Jurkat, Clone E6-1 (cell line): ENCODE measurements at regions not wholly inside any gene's neighbourhood (a gene's known extent, or its start where the extent isn't known, plus 50 kb on each side); places are given as distances from the start of the nearest gene placed in this dataset.
"Not testable (repeated sequence)": the region's sequence is repeated elsewhere in the genome, so short reads cannot be mapped to it uniquely, and the experiment has no call there.

ENCODE experiments used
- DNase-seq: peaks from one replicate; pipeline ENCODE4 v3.0.0-alpha.2; 2011; ENCODE audit warnings: low read depth, low spot score
- H3K4me3 ChIP-seq: 2 replicates; pipeline ENCODE4 v1.5.1; 2011; ENCODE audit warnings: mild to moderate bottlenecking, low read length, control low read depth, moderate library complexity

- H3K4me3 ChIP-seq: no peak overlapping the region
- no peak for DNase-seq
These were observed 410.9 kb upstream of the SPRY2 start for GRCh38 chr13:80751854-80752253.

GRCh38 chr13:80744147-80744914, 403.4 kb upstream of the SPRY2 start:
- no peak overlapping the region for H3K4me3 ChIP-seq
- DNase-seq: no peak

GRCh38 chr13:80742033-80742432, 401.1 kb upstream of the SPRY2 start:
- no peak for DNase-seq
- H3K4me3 ChIP-seq: no peak overlapping the region

GRCh38 chr13:80740071-80740470, 399.1 kb upstream of the SPRY2 start:
- H3K4me3 ChIP-seq: no peak overlapping the region
- DNase-seq: no peak

GRCh38 chr13:80737513-80737912, 396.6 kb upstream of the SPRY2 start:
- no peak for DNase-seq
- H3K4me3 ChIP-seq: no peak overlapping the region

- no peak overlapping the region for H3K4me3 ChIP-seq
- no peak for DNase-seq
These were observed 386.5 kb upstream of the SPRY2 start for GRCh38 chr13:80727321-80727975.

- no peak for DNase-seq
These were observed 385.9 kb upstream of the SPRY2 start for GRCh38 chr13:80726868-80727267.

GRCh38 chr13:80721689-80722088, 380.8 kb upstream of the SPRY2 start:
- no peak for DNase-seq
- no peak overlapping the region for H3K4me3 ChIP-seq

More at GRCh38 chr13:80726868-80727267, 385.9 kb upstream of the SPRY2 start:
- H3K4me3 ChIP-seq: no peak overlapping the region

GRCh38 chr13:80718970-80719369, 378.0 kb upstream of the SPRY2 start:
- no peak overlapping the region for H3K4me3 ChIP-seq
- no peak for DNase-seq

GRCh38 chr13:80717776-80718175, 376.9 kb upstream of the SPRY2 start:
- H3K4me3 ChIP-seq: no peak overlapping the region
- DNase-seq: no peak

- no peak overlapping the region for H3K4me3 ChIP-seq
- DNase-seq: peak; percentile 5
These were observed 375.7 kb upstream of the SPRY2 start for GRCh38 chr13:80716610-80717081.

- no peak for DNase-seq
- no peak overlapping the region for H3K4me3 ChIP-seq
These were observed 371.1 kb upstream of the SPRY2 start for GRCh38 chr13:80712026-80712425.

- no peak for DNase-seq
- H3K4me3 ChIP-seq: no peak overlapping the region
These were observed 367.9 kb upstream of the SPRY2 start for GRCh38 chr13:80708791-80709190.

- no peak overlapping the region for H3K4me3 ChIP-seq
- DNase-seq: no peak
These were observed 366.4 kb upstream of the SPRY2 start for GRCh38 chr13:80707000-80707983.

- no peak for DNase-seq
- no peak overlapping the region for H3K4me3 ChIP-seq
These were observed 365.2 kb upstream of the SPRY2 start for GRCh38 chr13:80706164-80706471.

- H3K4me3 ChIP-seq: no peak overlapping the region
- no peak for DNase-seq
These were observed 364.6 kb upstream of the SPRY2 start for GRCh38 chr13:80705371-80706163.

GRCh38 chr13:80704369-80704768, 363.4 kb upstream of the SPRY2 start:
- no peak for DNase-seq
- H3K4me3 ChIP-seq: no peak overlapping the region

- DNase-seq: no peak
These were observed 354.9 kb upstream of the SPRY2 start for GRCh38 chr13:80695841-80696240.

GRCh38 chr13:80691814-80692213, 350.9 kb upstream of the SPRY2 start:
- not testable (repeated sequence) for DNase-seq, H3K4me3 ChIP-seq

More at GRCh38 chr13:80695841-80696240, 354.9 kb upstream of the SPRY2 start:
- H3K4me3 ChIP-seq: no peak overlapping the region
